Suppressor macrophage (primary cell): ENCODE measurements at regions not wholly inside any gene's neighbourhood (a gene's known extent, or its start where the extent isn't known, plus 50 kb on each side); places are given as distances from the start of the nearest gene placed in this dataset.
"Not testable (repeated sequence)": the region's sequence is repeated elsewhere in the genome, so short reads cannot be mapped to it uniquely, and the experiment has no call there.

Experiments
- DNase-seq, 4 experiments: peaks; one replicate each; pipeline ENCODE4 v3.0.0-alpha.2; 2020 to 2022

DNA sequence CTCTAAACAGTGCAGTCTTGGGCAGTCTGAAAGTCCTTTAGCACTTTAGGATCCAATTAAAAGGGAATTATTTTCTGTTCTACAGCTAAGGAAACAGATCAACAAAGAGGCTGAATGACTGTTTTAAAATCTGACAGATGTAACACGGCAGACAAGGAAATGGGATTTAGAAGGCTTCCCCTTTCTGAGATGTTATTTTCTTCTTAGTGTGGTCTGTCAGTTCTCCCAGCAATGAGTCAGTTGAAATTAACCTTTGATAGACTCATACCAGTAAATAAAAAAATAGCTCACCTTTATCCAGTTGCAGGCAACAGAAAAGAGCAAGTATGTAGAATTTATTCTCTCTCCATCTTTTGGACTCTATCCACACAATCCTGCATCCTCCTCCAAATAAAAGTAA, 98.1 kb downstream of the NEDD1 start:
- DNase-seq, result no peak

DNA sequence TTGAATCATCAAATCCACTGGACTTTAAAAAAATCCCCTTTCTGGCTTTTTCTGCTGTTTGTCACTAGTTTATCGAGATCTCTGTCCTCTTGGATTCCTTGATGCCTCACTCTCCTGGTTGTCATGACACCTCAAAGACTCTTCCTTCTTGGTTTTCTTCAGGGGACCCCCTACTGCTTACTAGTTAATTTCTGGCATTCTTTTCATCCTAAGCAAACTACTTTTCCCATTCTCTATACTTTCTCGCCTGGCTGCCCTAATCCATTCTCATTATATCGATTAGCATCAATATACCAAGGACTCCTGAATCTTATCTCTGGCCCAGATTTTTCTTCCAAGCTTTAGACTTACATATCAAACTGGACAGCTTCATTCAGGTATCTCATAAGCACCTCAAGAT, 98.6 kb downstream of the NEDD1 start:
- DNase-seq, result no peak

DNA sequence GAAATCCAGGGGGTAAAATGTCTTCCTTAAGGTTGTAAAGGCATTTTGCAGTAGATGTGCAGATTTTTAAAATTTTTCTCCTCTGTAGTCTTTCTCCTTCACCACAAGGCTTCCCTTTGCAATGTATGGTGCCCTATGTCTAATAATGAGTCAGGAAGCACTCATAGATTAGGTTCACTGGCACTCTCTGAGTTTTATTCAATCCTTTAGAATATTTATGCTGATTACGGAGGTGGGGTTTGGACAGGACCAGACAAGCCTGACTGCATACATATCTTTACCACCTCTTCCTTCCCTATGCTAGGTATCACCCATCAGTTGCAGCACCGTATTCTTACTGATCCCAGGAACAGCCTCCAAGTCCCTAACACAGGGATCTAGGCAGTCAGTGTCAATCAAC, 99.5 kb downstream of the NEDD1 start:
- DNase-seq, result no peak

DNA sequence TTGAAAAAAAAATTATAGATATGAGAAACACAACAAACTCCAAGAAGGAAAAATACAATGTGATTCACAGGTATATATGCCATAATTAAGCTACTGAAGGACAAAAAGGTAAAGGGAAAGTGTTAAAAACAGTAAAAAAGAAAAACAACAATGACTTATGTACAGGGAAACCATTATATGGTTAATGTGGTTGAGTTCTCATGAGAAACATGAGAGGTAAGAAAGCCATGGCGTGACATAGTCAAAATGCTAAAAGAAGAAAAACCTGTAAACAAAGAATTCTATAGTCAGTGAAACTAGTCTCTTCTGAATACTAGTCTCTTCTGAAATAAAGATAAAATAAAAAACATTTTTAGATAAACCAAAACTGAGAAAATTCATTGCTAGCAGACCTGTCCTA, 109.1 kb downstream of the NEDD1 start:
- DNase-seq, result no peak

DNA sequence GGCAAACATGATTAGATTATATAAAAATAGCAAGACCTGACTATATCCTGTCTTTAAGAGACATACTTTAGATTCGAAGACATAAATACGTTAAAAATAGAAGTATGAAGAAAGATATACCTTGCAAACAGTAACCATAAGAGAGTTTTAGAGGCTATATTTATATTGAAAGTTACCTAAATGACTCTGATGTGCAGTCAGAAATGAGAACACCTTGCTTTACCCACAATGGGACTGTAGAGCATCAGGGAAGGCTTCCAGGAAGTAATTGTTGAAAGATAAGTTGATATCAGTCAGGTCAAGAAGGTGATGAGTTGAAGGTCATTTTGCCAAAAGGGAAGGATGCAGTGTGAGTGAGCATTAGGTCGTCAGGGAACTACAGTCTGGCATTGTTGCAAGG, 110.2 kb downstream of the NEDD1 start:
- DNase-seq, result no peak

DNA sequence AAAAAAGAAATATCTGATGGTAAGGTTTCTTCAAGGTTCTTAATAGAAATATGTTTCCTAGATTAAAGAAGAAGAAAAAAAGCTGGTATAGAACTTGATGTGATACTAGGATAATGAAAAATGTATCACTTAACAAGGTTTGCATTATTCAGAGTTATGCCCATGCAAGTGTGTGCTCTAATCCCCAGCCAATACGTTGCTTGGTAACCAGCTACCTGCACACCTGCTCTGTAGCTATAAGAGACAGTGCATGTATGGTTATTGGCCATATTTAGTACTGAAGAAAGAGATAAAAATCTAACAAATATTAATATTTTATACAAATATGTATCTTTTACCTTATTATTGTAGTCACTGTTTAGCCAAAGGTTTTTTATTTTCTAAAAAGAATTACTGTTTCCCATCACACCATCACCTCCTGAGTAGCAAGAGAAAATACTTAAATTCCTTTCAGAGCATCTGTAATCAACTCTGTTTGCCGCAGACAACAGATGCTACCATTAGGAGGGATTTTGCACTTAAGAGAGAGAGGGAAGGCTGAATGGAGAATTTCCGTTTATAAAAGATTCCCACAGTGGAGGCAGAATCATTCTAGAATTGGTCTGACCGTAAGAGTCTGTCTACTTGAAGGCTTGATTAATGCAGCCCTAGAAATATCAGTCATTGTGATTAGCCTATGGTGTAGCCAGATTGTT, 115.6 kb downstream of the NEDD1 start:
- DNase-seq, result no peak

DNA sequence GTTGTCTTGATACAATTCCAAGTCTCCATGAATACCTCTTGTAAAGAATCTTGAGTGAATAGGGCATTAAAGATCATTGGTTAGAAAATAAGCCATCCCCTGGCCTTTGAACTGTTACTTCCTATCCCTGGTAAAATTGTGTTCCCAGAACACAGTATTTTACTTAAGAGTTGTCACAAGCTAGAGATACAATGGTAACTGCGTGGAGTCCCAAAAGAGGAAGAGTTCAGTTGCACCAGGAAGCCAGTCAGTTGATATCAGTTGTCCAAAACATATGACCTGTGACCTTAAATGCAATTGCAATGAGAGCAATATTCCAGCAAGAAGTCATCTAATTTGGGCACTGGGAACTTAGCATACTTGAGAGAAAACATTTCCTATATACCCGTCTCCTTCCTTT, 117.3 kb downstream of the NEDD1 start:
- peak in 1 of 4 experiments; percentile 2 for DNase-seq

DNA sequence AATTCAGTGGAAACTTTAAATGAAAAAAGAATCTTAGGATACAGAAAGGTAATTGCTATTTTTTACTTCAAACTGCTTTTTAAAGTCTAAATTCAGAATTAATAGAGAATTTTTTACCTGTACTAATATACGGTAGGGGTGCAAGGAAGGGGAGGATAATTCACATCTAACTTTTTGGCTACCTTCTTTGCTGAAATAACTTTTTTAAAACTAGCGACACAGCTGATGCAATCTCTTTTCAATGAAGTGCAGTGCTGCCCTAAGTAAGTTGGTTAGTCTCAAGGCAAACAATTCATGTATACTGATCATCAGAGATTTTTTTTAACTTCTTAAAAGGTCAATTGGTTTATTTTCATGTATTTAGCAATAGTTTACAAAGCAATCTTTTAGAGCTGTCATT, 119.8 kb downstream of the NEDD1 start:
- no peak for DNase-seq

DNA sequence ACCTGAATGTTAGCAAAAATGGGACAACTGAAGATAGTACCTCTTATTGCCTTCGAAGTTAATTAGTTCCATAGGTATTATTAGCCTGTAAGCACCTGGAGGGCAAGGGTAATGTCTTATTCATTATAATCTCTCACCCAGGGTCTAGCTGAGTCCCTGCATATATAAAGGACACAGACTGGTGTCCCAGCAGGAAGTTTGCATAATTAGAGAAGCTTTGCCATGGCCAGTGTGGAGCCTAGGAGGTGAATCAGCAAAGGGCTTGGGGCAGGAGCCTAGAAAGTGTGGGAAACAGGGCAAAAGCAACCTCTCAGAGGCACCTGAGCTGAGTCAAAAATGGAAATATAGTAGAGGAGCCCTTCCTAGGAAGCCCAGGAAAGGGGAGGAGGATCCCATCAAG, 120.4 kb downstream of the NEDD1 start:
- DNase-seq, result no peak

DNA sequence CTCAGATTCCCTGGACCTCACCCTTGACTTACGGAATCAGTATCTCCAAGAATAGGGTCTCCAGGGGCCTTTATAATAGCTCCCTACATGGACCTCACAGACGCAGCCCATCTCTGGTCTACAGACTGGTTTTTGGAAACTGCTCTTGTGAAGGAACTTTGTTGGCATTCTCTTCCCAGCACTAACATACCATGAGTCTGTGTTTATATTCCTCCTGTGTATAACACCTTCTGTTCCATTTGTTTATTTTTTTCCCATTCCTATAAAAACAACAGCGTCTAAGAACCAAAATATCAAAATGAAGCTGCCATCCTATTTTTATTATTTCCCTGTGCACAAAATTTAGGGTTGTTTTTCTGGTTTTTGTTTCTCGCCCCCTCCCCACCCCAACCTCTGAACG, 131.1 kb downstream of the NEDD1 start:
- no peak for DNase-seq

DNA sequence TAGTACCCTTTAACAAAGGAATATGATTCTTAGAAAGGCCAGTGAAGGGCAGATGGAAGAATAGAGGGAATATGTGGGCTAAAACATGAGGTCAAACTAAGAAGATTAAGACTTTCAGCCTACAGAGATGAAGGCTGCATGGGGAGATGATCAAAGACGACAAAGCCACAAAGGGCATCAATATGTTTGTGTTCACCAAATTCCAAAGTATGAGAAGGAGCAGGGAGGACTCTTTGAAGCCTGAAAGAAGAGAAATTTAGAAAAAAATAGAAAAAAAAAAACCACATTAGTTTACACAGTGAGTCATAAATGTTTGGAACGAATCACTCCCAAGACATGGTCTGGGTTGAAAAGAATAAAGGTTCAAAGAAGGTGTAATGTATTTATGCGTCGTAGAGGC, 131.8 kb downstream of the NEDD1 start:
- no peak for DNase-seq

DNA sequence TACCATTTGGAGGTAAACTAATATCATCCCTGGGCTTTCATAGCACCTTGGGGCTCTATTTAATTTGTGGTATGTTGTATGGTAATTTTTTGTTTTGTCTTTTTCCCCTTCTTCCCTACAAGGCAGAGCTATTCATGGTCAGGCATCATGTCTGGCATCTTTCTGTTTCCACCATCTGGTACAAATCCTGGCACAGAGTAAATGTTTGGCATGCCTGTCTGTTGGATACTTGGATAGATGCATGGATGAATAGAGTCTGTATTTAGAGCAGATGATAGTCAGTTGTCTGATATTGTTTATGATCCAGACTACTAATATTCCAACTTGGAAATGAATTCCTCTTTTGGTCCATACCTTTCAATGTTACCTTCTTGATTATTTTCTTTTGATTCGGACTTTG, 139.8 kb downstream of the NEDD1 start:
- DNase-seq, result no peak

DNA sequence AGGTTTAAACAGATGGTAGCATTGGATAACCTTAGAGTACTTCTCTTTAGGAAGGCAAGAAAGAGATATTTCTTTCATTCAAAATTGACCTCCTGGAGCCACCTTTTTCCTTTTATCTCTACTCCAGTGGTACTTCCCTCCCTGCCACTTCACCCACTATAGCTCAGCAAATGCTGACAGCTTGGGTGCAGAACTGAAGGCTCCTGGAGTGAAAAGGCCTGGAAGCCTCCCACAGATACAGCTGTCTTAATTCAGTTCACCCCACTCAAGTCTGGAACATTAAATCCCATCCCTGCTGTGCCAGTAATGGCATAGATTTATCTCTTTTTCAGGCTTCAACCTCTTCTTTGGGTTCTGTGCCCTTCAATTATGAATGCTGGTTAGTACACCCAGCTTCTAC, 140.3 kb downstream of the NEDD1 start:
- no peak for DNase-seq

DNA sequence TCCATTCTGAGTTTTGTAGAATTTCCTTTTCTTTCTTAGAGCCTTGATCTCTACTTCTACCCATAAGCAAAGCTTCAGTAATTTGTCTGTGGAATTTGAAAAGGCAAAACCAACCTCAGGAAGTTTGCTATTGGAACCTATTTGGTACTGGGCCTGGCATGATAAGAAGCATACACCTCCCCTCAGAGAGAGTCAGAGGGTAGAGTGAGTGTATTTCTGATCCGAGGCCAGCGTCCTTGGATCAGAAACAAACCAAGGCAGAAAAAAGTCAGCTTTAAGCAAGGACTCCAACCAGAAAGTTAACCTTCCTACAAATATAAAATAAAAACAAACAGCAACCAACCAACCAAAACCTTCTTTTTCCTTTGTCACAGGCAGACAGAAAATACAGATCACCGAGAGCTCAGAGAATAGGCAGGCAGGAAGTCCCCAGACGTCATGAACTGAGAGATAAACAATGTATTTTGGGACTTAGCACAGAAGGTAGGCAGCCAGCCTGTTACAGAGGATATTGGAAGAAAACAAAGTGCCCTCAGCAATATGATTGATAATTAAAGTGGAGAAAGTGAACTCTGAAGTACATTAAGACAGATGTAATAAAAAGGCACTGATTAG, 141.5 kb downstream of the NEDD1 start:
- DNase-seq, result no peak

DNA sequence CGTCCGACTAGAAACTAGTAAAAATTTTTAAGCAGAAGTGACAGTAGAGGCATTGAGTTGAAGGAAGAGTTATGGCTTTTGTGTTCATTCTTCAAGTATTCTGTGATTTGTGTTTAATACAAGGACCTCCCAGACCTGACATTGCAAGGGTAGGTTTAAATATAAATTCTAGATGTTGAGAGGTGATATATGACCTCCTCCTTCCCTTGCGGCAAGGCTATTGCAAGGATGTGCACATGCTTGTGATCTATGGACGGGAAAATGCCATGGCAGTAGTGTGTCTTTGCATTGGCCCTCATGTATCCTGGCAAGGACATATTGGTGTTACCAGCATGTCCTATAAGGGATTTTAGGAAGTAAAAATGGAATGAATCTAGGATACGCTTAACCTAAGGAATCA, 143.5 kb downstream of the NEDD1 start:
- DNase-seq, result no peak

DNA sequence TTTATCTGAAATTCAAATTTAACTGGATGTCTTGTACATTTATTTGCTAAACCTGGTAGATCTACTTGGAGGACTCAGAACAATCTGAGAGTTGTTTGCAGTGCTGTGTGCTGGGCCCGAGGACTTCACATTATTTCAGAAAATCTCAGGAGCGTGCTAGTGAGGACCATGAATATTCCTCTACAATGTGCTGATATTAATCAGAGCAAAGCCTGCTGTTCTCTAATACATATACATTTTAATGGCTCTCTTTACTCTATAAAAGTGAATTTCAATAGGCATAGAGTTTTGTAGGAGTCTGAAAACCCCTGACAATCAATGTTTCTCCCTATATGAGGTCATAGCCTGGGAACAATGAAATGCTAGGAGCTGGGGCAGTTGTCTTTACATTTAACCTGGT, 144.3 kb downstream of the NEDD1 start:
- DNase-seq, result no peak

DNA sequence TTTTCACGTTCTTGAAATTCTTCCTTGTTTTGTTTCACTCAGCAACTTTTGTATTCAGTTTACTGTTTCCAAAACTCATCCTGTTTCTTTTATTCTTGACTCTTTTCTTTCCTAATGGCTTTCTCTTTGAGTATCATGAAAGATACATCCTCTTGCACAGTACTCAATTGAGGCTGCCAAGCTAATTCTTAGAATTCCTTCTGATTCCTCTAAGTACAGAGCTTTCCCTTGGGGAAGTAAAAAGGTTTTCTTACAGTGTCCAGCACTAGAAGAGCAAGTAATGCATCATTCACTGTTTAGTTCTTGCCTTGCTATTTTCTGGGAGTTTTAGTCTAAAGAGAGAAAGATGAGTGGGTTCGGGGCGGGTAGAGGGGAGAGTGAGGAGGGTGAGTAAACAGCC, 154.1 kb downstream of the NEDD1 start:
- DNase-seq, result no peak

DNA sequence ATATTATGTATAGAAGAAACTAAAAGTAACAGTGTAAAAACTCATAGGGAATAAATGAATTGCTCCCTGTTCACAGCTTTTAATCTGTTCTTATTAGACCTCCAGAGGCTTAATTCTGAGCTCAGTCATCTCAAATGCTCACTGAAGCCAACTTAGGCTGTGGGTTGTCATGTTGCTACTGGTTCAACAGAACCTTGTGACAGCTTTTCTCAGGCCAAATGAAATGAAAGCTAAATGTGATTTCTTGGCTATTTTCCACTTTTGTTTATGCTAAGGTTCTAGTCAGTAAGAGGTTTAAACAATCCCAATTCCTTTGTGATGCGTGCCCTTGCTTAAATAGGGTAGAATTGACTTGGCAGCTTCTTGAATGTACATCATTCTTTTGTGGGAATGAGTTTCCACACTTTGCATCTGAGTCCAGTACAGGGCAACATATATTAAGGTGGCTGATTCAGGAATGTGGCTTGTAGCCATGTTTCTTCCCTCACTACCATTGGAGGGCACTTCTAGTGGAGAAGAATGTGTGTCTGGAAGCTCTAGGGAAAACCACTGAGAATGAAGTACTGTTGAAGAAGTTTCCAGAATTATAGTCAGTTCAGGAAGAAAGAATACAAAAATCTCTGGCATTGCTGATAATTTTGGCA, 156.4 kb downstream of the NEDD1 start:
- no peak for DNase-seq

DNA sequence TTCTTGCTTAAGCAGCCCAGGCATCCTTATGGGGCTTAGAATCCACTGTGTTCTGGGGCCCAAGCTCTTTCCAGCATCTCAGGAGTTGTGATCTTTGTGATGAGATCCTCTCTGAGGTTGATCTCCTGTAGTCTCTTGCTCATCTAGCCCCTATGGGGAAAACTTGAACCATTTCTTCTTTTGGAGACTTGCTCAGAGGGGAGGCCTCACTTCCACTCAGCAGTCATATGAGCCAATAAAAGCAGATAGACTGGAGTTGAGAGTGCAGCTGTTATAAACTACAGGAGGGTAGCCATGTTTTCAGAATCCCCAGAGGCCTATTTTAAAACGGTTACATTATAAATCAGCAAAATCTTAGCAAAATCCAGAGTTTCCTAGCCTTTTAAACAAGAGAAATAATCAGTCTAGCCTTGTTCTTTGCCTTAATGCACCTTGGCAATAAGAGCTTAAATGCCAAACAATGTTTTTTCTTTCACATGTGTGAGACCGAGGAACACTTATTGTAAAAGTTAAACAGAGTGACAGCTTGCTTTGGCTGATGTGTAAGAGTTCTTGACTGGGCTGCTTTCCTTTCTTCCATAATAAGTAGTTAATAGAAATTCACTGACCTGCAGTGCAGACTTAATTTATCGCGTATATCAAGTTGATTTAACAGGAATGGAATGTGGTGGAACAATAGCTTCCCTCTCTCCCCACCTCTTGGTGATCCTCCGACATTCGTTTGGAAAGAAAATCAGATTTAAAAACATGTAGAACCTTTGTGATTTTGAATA, 168.3 kb downstream of the NEDD1 start:
- DNase-seq, result no peak

DNA sequence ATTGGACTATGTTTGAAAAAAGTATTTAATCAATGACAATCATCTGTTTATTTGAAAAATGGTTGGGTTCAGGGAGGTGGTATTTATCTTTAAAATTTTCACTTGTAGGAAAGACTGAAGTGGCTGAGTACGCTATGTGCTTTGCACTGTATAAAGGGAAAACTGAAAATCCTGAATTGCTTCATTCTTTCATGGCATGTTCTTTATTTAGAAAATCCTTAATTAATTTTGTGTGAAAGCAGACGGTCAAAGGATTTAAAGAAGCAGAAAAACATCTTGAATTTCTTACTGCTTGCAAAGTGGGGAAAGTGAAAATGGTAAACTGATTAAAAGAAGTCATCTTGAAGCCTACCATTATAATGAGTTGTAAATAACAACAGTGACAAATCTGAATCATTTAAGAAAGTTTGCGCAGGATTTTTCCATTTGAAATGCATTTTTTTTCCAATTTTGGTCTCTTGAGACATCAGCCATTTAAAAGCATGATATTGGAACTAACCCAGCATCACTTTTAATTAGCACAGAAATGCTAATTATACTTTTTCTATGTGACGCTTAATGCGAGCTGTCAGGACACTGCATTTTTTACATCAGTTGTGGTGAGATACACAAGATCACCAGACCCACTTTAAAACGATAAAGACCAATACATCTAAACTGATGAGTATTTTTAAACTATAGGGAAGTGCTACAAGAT, 169.0 kb downstream of the NEDD1 start:
- DNase-seq, result no peak

DNA sequence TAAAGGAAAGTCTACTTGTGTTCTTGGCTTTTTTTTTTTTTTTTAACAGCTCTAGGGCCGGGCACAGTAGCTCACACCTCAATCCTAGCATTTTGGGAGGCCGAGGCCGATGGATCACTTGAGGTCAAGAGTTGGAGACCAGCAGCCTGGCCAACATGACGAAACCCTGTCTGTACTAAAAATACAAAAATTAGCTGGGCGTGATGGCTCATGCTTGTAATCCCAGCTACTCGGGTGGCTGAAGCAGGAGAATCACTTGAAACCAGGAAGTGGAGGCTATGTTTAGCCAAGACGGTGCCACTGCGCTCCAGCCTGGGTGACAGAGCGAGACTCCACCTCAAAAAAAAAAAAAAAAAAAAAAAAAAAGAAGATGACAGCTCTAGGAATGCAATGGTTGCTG, 169.9 kb downstream of the NEDD1 start:
- DNase-seq, result not testable (repeated sequence)

DNA sequence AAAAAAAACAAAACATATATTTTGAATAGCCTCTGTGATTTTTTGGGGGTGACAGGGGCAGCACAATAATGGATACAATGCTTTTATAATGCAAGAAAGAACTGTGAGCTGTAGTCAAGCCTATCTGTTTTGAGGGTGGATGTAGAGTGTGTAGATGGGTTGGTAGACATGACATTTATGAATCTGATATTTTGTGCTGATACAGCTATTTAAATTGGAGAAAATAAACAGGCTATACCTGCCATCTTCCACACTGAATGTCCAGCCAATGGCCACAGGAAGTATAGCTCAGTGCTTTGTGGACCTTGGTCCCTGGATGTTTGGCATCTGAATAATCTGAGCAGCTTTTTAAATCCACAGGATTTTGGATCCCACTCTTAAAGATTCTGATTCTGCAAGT, 175.0 kb downstream of the NEDD1 start:
- no peak for DNase-seq

DNA sequence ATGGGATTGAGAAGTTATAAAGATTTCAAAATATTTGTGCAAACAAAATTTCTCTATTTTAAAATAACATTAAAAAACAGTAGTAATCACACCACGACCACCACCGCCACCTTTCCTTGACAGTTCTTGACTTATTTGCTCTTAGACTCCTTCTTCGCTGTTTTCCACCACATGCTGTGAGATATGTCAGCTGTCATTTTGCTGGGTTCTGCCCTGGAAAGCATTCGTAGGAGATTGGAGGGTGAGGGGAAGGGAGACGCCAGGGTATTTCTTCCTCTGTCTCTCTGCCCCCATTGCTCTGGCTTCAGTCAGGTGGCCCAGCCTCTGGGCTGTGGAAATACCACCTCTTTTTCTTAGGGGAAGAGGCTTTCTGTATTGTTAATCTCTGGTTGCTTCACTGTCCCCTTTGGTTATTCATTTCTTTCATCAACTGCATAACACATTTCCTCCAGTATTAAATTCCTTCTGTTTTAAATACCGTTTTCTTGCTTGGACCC, 186.2 kb downstream of the NEDD1 start:
- DNase-seq, result no peak
